Endothelial cell of umbilical vein (primary cell): ENCODE measurements at regions not wholly inside any gene's neighbourhood (a gene's known extent, or its start where the extent isn't known, plus 50 kb on each side); places are given as distances from the start of the nearest gene placed in this dataset.

Experiments
- POLR2A ChIP-seq: IDR thresholded peaks from 2 replicates; pipeline ENCODE4 v1.6.1; 2012; ENCODE audit warnings: low read depth, mild to moderate bottlenecking, control low read depth, low read length
- POLR2AphosphoS5 ChIP-seq: IDR thresholded peaks from 2 replicates; pipeline ENCODE4 v1.6.1; 2012; ENCODE audit warnings: low read depth, mild to moderate bottlenecking, control low read depth, low read length, moderate library complexity; ENCODE audit not compliant: insufficient read depth
- TF ChIP-seq, protein P1 (sequence below), 2 donors: IDR thresholded peaks; 1 replicate in 1 of 2; 2 replicates in 1 of 2; pipeline ENCODE4 v1.5.1; 2011; ENCODE audit warnings: low read length in 2 of 2, mild to moderate bottlenecking in 2 of 2, moderate library complexity in 2 of 2, control low read depth in 1 of 2, inconsistent platforms in 1 of 2, low read depth in 1 of 2; ENCODE audit not compliant: insufficient read depth in 1 of 2; ENCODE audit errors: extremely low read depth in 1 of 2

DNA sequence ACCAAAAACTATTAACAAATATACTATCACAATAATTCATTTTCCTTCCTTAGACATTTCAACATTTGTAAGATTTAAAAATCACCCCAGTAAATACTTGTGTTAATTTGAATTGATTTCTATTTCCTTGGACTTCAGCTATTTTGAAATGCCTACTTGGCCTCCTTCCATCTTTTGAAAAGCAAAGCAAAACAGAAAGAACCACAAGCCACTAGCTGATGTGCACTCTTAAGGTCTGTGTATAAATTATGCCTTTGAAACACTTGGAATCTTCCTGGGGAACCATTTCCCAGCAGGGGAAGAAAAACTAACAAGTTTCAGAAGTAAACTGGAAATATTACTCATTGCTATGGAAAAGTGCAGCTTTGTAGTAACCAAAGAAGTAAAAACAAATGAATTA lies 139.8 kb downstream of the CLCN4 start:
- TF ChIP-seq, protein P1, sequence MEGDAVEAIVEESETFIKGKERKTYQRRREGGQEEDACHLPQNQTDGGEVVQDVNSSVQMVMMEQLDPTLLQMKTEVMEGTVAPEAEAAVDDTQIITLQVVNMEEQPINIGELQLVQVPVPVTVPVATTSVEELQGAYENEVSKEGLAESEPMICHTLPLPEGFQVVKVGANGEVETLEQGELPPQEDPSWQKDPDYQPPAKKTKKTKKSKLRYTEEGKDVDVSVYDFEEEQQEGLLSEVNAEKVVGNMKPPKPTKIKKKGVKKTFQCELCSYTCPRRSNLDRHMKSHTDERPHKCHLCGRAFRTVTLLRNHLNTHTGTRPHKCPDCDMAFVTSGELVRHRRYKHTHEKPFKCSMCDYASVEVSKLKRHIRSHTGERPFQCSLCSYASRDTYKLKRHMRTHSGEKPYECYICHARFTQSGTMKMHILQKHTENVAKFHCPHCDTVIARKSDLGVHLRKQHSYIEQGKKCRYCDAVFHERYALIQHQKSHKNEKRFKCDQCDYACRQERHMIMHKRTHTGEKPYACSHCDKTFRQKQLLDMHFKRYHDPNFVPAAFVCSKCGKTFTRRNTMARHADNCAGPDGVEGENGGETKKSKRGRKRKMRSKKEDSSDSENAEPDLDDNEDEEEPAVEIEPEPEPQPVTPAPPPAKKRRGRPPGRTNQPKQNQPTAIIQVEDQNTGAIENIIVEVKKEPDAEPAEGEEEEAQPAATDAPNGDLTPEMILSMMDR (IDR thresholded peaks at IDR 0.05; ENCODE audit: extremely low read depth in 1 of 2, insufficient read depth in 1 of 2, low read depth in 1 of 2, low read length in 2 of 2), result no peak
- TF ChIP-seq POLR2A (no peak), POLR2AphosphoS5 (no peak)
